NT2/D1 (cell line): ENCODE measurements at regions not wholly inside any gene's neighbourhood (a gene's known extent, or its start where the extent isn't known, plus 50 kb on each side); places are given as distances from the start of the nearest gene placed in this dataset.
"Not testable (repeated sequence)": the region's sequence is repeated elsewhere in the genome, so short reads cannot be mapped to it uniquely, and the experiment has no call there.

Source experiments
- DNase-seq: peaks from one replicate; pipeline ENCODE4 v3.0.0-alpha.2; 2011; ENCODE audit warnings: low read depth, low spot score
- H3K27me3 ChIP-seq: 2 replicates; pipeline ENCODE4 v1.6.0; 2011; ENCODE audit warnings: mild to moderate bottlenecking; ENCODE audit not compliant: insufficient read length, insufficient read depth
- H3K36me3 ChIP-seq: 2 replicates; pipeline ENCODE4 v1.6.1; 2011; ENCODE audit warnings: mild to moderate bottlenecking, low read length, mixed read lengths; ENCODE audit not compliant: insufficient read depth, insufficient read length
- H3K4me1 ChIP-seq: 2 replicates; pipeline ENCODE4 v1.5.1; 2011; ENCODE audit not compliant: insufficient read depth, insufficient read length
- H3K4me3 ChIP-seq: 2 replicates; pipeline ENCODE4 v1.5.1; 2011; ENCODE audit warnings: low read depth; ENCODE audit not compliant: insufficient read length
- H3K9ac ChIP-seq: 2 replicates; pipeline ENCODE4 v1.6.0; 2011; ENCODE audit warnings: low read depth; ENCODE audit not compliant: insufficient read length
- H3K9me3 ChIP-seq: 2 replicates; pipeline ENCODE4 v1.5.1; 2011; ENCODE audit warnings: mild to moderate bottlenecking, low read length; ENCODE audit not compliant: insufficient read depth
- SUZ12 ChIP-seq: IDR thresholded peaks from 2 replicates; pipeline ENCODE4 v1.6.1; 2011; ENCODE audit not compliant: insufficient read length, insufficient read depth; ENCODE audit errors: extremely low read depth
- YY1 ChIP-seq: IDR thresholded peaks from 2 replicates; pipeline ENCODE4 v1.6.1; 2011; ENCODE audit not compliant: insufficient read length, insufficient read depth
- ZNF274 ChIP-seq: IDR thresholded peaks from 2 replicates; pipeline ENCODE4 v1.6.1; 2011; ENCODE audit warnings: mild to moderate bottlenecking, low read depth, low read length

DNA sequence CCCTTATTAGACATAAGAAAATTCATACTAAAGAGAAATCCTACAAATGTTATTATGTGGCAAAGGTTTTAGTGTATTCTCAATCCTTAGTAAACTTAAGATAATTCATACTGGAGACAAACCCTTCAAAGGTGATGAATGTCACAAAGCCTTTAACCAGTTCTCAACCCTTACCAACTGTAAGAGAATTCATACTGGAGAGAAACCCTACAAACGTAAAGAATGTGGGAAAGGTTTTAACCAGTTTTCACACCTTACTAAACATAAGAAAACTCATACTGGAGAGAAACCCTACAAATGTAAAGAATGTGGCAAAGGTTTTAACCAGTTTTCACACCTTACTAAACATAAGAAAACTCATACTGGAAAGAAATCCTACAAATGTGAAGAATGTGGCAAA is 93.2 kb downstream of the ZNF680 start:
- Histone ChIP-seq H3K9me3 (peaks cover 48% of the 10 kb centered on the region), H3K4me1 (no peaks in the 10 kb centered on the region), H3K36me3 (no peaks in the 10 kb centered on the region), H3K27me3 (no peaks in the 10 kb centered on the region), H3K9ac (no peak overlapping the region), H3K4me3 (no peak overlapping the region)
- no peak for TF ChIP-seq YY1
- no peak for TF ChIP-seq ZNF274
- no peak for TF ChIP-seq SUZ12
- no peak for DNase-seq

- peaks cover 37% of the 10 kb centered on the region for H3K9me3 ChIP-seq
- no peak for TF ChIP-seq SUZ12
- no peak for TF ChIP-seq YY1
- TF ChIP-seq ZNF274 = no peak
- no peak overlapping the region for H3K4me3 ChIP-seq
- no peak for DNase-seq
- H3K36me3 ChIP-seq = no peaks in the 10 kb centered on the region
- H3K27me3 ChIP-seq = no peaks in the 10 kb centered on the region
- H3K4me1 ChIP-seq = no peaks in the 10 kb centered on the region
- no peak overlapping the region for H3K9ac ChIP-seq
Observed at GRCh38 chr7:64465551-64465950, 97.3 kb downstream of the ZNF680 start.

DNA sequence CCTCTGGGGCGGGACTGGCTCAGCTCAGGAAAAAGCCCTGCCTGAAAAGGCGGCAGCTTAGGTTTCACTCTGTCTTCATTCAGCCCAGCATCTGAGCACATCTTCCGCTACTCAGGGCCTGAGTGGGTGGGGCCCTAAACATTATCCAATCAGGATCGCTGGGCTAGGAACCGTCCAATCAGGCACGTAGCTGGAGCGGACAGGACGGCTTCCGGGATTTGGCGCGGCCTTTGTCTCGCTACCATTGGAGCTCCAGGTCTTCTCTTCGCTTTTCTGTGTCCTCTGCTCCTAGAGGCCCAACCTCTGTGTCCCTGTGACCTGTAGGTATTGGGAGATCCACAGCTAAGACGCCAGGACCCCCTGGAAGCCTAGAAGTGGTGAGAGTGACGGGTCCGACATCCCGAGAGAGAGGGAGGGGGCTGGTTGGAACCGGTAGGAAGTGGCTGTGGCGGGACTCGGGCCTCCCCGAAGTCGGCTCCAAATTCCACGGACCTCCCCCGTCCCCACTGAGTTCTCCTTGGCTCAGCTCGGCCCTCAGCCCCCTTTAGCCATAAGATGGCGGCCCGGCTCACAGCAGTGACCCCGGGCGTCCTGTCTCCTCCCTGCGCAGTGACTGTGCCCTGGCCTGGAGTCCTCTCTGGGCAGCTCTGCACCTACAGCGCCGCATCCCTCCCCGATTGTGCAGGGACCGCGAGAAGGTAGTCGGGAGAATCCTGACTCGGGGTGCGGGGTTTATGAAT is 99.1 kb downstream of the ZNF680 start:
- TF ChIP-seq YY1 (no peak), SUZ12 (no peak), ZNF274 (no peak)
- DNase-seq = peak; percentile 57
- Histone ChIP-seq H3K36me3 (no peaks in the 10 kb centered on the region), H3K9ac (peak overlapping the region; percentile 9), H3K4me1 (no peaks in the 10 kb centered on the region), H3K9me3 (peaks cover 20% of the 10 kb centered on the region), H3K4me3 (peak overlapping the region; percentile 41), H3K27me3 (no peaks in the 10 kb centered on the region)

DNA sequence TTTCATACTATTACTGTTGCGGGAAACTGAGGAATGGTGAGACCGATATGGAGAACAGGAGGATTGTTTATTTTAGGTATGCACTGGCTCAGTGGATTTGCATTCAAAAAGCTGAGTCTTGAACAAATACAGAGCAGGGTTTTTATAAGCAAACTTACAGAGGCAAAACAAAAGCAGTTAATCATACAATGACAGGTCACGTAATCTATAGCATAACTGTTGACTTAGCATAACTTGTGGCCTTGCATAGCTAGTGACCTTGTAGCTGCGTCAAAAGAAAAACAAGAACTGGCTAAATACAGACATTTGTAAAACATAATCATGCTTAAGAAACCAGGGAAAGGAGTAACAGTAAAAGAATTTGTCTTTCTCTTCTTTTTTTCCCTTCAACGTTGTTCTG is 103.0 kb downstream of the ZNF680 start:
- not testable (repeated sequence) for H3K4me3 ChIP-seq, DNase-seq, H3K9me3 ChIP-seq, H3K9ac ChIP-seq, H3K36me3 ChIP-seq, H3K27me3 ChIP-seq, H3K4me1 ChIP-seq

GRCh38 chr7:64433590-64433989 is 119.8 kb downstream of the ZNF736 start:
- Histone ChIP-seq H3K4me3 (no peak overlapping the region), H3K9ac (no peak overlapping the region), H3K4me1 (no peaks in the 10 kb centered on the region), H3K9me3 (peaks cover 6% of the 10 kb centered on the region; the same call in 1 of the 2 replicates), H3K36me3 (no peaks in the 10 kb centered on the region), H3K27me3 (no peaks in the 10 kb centered on the region)
- DNase-seq = no peak
- no peak for TF ChIP-seq SUZ12
- TF ChIP-seq YY1 = no peak
- TF ChIP-seq ZNF274 = no peak

GRCh38 chr7:64431838-64432237 is 118.1 kb downstream of the ZNF736 start:
- Histone ChIP-seq H3K9ac (no peak overlapping the region), H3K9me3 (peaks cover 6% of the 10 kb centered on the region; the same call in 1 of the 2 replicates), H3K4me3 (no peak overlapping the region), H3K27me3 (no peaks in the 10 kb centered on the region), H3K36me3 (no peaks in the 10 kb centered on the region), H3K4me1 (no peaks in the 10 kb centered on the region)
- no peak for DNase-seq
- no peak for TF ChIP-seq ZNF274
- TF ChIP-seq YY1 = no peak
- TF ChIP-seq SUZ12 = no peak

DNA sequence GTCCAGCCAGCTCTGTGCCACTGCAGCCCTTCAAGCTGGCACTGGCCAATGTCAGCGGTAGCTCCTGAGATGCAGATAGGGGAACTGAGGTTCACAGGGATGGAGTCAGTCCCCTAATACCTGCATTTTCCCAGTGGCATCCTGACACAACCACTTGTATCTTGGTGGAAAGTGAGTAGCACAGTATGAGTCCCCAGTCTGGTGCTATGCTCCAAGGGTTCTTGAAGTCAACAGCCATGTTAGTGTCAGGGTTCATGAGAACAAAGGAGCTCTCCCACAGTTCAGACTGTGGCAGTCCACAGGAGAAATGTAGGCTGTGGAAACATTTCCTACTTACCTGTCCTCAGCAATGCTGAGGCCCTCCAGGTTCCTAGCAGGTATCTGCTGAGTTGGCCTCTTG is 115.5 kb downstream of the ZNF736 start:
- H3K9ac ChIP-seq = no peak overlapping the region
- H3K9me3 ChIP-seq = peaks cover 6% of the 10 kb centered on the region; the same call in 1 of the 2 replicates
- H3K27me3 ChIP-seq = no peaks in the 10 kb centered on the region
- TF ChIP-seq SUZ12 = no peak
- peak; percentile 65 for TF ChIP-seq ZNF274
- H3K4me3 ChIP-seq = no peak overlapping the region
- no peak for DNase-seq
- H3K36me3 ChIP-seq = no peaks in the 10 kb centered on the region
- H3K4me1 ChIP-seq = no peaks in the 10 kb centered on the region

DNA sequence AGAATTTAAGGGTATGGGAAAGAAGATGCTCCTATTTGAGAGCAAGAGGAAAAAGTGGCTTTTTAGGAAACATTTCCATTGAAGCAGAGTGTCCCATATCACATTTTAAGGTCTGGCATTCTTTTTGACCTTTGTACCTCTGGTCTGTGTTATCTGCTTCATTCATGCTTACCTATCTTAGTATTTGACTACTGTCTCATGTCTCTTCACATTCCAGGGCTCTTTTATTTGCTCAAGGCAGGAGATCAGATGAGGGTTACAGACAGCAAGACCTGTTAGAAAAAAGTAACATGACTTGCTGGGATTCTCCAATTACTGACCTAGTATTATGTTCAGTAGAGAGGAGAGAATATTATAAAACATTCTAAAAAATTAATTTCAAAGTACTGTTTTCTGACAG is 111.7 kb downstream of the ZNF736 start:
- H3K9me3 ChIP-seq, H3K4me1 ChIP-seq, H3K4me3 ChIP-seq, H3K9ac ChIP-seq, H3K36me3 ChIP-seq, H3K27me3 ChIP-seq, DNase-seq: not testable (repeated sequence)
